ENCODE measurements at regions not wholly inside any gene's neighbourhood (a gene's known extent, or its start where the extent isn't known, plus 50 kb on each side); places are given as distances from the start of the nearest gene placed in this dataset.
"Not testable (repeated sequence)": the region's sequence is repeated elsewhere in the genome, so short reads cannot be mapped to it uniquely, and the experiment has no call there.

GRCh38 chr7:81165070-81165469, 246.2 kb upstream of the SEMA3C start:
- DNase-seq: no peak

GRCh38 chr7:81162771-81163525, 244.1 kb upstream of the SEMA3C start:
- no peak for DNase-seq

GRCh38 chr7:81162234-81162633, 243.4 kb upstream of the SEMA3C start:
- DNase-seq: no peak

- no peak for DNase-seq
These were observed 242.7 kb upstream of the SEMA3C start for GRCh38 chr7:81161451-81162075.

GRCh38 chr7:81159402-81159801, 240.6 kb upstream of the SEMA3C start:
- no peak for DNase-seq

GRCh38 chr7:81158189-81158588, 239.3 kb upstream of the SEMA3C start:
- DNase-seq: no peak

- DNase-seq: no peak
These were observed 237.0 kb upstream of the SEMA3C start for GRCh38 chr7:81155654-81156373.

GRCh38 chr7:81154565-81154964, 235.7 kb upstream of the SEMA3C start:
- DNase-seq: no peak

- not testable (repeated sequence) for DNase-seq
These were observed 234.1 kb upstream of the SEMA3C start for GRCh38 chr7:81152925-81153324.

- DNase-seq: no peak
These were observed 232.1 kb upstream of the SEMA3C start for GRCh38 chr7:81150951-81151361.

GRCh38 chr7:81143856-81144255, 225.0 kb upstream of the SEMA3C start:
- no peak for DNase-seq

- DNase-seq: not testable (repeated sequence)
These were observed 222.7 kb upstream of the SEMA3C start for GRCh38 chr7:81141257-81142205.

GRCh38 chr7:81140775-81141174, 221.9 kb upstream of the SEMA3C start:
- no peak for DNase-seq

GRCh38 chr7:81140252-81140651, 221.4 kb upstream of the SEMA3C start:
- DNase-seq: no peak

GRCh38 chr7:81138870-81139269, 220.0 kb upstream of the SEMA3C start:
- no peak for DNase-seq

- no peak for DNase-seq
These were observed 216.5 kb upstream of the SEMA3C start for GRCh38 chr7:81135324-81135723.

- DNase-seq: no peak
These were observed 209.2 kb upstream of the SEMA3C start for GRCh38 chr7:81128011-81128410.

- DNase-seq: no peak
These were observed 202.0 kb upstream of the SEMA3C start for GRCh38 chr7:81120803-81121202.

GRCh38 chr7:81120111-81120510, 201.3 kb upstream of the SEMA3C start:
- no peak for DNase-seq

GRCh38 chr7:81114633-81115032, 195.8 kb upstream of the SEMA3C start:
- no peak for DNase-seq

GRCh38 chr7:81112731-81113130, 193.9 kb upstream of the SEMA3C start:
- DNase-seq: no peak

- no peak for DNase-seq
These were observed 193.1 kb upstream of the SEMA3C start for GRCh38 chr7:81111781-81112540.
